BJ (cell line): ENCODE measurements at regions not wholly inside any gene's neighbourhood (a gene's known extent, or its start where the extent isn't known, plus 50 kb on each side); places are given as distances from the start of the nearest gene placed in this dataset.
"Not testable (repeated sequence)": the region's sequence is repeated elsewhere in the genome, so short reads cannot be mapped to it uniquely, and the experiment has no call there.

Experiments
- CTCF ChIA-PET: fragments of 350-600 bp; formaldehyde crosslinking; extraction: SDS; loops from one replicate; lab custom pipeline; 2021; ENCODE audit warnings: antibody characterized with exemption, inconsistent platforms; lab: Yijun Ruan, JAX
- POLR2A ChIA-PET: fragments of 300-600 bp; sonication (Branson Sonifier 250); formaldehyde crosslinking; extraction: SDS; loops from one replicate; lab custom pipeline; 2021; ENCODE audit warnings: antibody characterized with exemption; lab: Charles Lee
- DNase-seq: peaks from one replicate; pipeline ENCODE4 v3.0.0-alpha.2; 2011; ENCODE audit warnings: low read depth
- H3K27me3 ChIP-seq: 2 replicates; pipeline ENCODE4 v1.6.0; 2011; ENCODE audit warnings: low read length; ENCODE audit not compliant: control insufficient read depth, insufficient read depth
- H3K36me3 ChIP-seq: 2 replicates; pipeline ENCODE4 v1.5.1; 2011; ENCODE audit warnings: low read length; ENCODE audit not compliant: control insufficient read depth, insufficient read depth
- H3K4me3 ChIP-seq: 2 replicates; pipeline ENCODE4 v1.5.1; 2011; ENCODE audit warnings: low read depth, mild to moderate bottlenecking, control low read depth, low read length
- CTCF ChIP-seq: IDR thresholded peaks from 2 replicates; pipeline ENCODE4 v1.5.1; 2011; ENCODE audit warnings: low read depth, mild to moderate bottlenecking, control low read depth, inconsistent platforms, low read length, moderate library complexity; ENCODE audit not compliant: insufficient read depth

GRCh38 chr2:44063033-44063432 lies 67.2 kb upstream of the LRPPRC start:
- TF ChIP-seq CTCF = no peak
- ChIA-PET POLR2A (no interaction called here), CTCF (interaction anchor here (0.6 to 1.6 kb wide), 4 partner anchors 9 to 337 kb away, joined by 3 to 12 read pairs (median 6); no protein-coding TSS in a partner anchor)

GRCh38 chr2:44064281-44064680 lies 68.5 kb upstream of the LRPPRC start:
- CTCF ChIA-PET = interaction anchor here (0.7 kb wide), 1 partner anchor 180 kb away, joined by 6 read pairs; no protein-coding TSS in a partner anchor
- POLR2A ChIA-PET = not testable (repeated sequence)

More at GRCh38 chr2:44063033-44063432, 67.2 kb upstream of the LRPPRC start:
- H3K27me3 ChIP-seq = peaks cover 3% of the 10 kb centered on the region
- no peak for DNase-seq
- H3K36me3 ChIP-seq = no peaks in the 10 kb centered on the region
- H3K4me3 ChIP-seq = no peak overlapping the region

GRCh38 chr2:44067012-44067790 lies 71.4 kb upstream of the LRPPRC start:
- DNase-seq, CTCF ChIA-PET: not testable (repeated sequence)

More at GRCh38 chr2:44064281-44064680, 68.5 kb upstream of the LRPPRC start:
- not testable (repeated sequence) for H3K36me3 ChIP-seq, H3K27me3 ChIP-seq, DNase-seq, H3K4me3 ChIP-seq

GRCh38 chr2:44067791-44068181 lies 72.0 kb upstream of the LRPPRC start:
- CTCF ChIA-PET, H3K4me3 ChIP-seq, H3K27me3 ChIP-seq, DNase-seq, H3K36me3 ChIP-seq, POLR2A ChIA-PET: not testable (repeated sequence)

More at GRCh38 chr2:44067012-44067790, 71.4 kb upstream of the LRPPRC start:
- H3K27me3 ChIP-seq, H3K36me3 ChIP-seq, POLR2A ChIA-PET, H3K4me3 ChIP-seq: not testable (repeated sequence)

GRCh38 chr2:44071454-44072046 lies 75.8 kb upstream of the LRPPRC start:
- ChIA-PET CTCF (interaction anchor here (1.8 to 1.9 kb wide), 2 partner anchors 9 to 15 kb away, joined by 8 to 12 read pairs; no protein-coding TSS in a partner anchor), POLR2A (no interaction called here)
- H3K4me3 ChIP-seq = no peak overlapping the region
- DNase-seq = no peak
- H3K36me3 ChIP-seq = no peaks in the 10 kb centered on the region
- H3K27me3 ChIP-seq = peaks cover 2% of the 10 kb centered on the region; the same call in 1 of the 2 replicates
- no peak for TF ChIP-seq CTCF

- H3K27me3 ChIP-seq, POLR2A ChIA-PET, DNase-seq, H3K36me3 ChIP-seq, H3K4me3 ChIP-seq: not testable (repeated sequence)
- CTCF ChIA-PET = interaction anchor here (1.8 kb wide), 1 partner anchor 13 kb away, joined by 8 read pairs; no protein-coding TSS in a partner anchor
Measured at GRCh38 chr2:44073667-44074066, 77.9 kb upstream of the LRPPRC start.

GRCh38 chr2:44074795-44075194 lies 79.0 kb upstream of the LRPPRC start:
- POLR2A ChIA-PET, H3K27me3 ChIP-seq, DNase-seq, CTCF ChIA-PET, H3K36me3 ChIP-seq, H3K4me3 ChIP-seq: not testable (repeated sequence)
